ENCODE measurements at regions not wholly inside any gene's neighbourhood (a gene's known extent, or its start where the extent isn't known, plus 50 kb on each side); places are given as distances from the start of the nearest gene placed in this dataset.

DNA sequence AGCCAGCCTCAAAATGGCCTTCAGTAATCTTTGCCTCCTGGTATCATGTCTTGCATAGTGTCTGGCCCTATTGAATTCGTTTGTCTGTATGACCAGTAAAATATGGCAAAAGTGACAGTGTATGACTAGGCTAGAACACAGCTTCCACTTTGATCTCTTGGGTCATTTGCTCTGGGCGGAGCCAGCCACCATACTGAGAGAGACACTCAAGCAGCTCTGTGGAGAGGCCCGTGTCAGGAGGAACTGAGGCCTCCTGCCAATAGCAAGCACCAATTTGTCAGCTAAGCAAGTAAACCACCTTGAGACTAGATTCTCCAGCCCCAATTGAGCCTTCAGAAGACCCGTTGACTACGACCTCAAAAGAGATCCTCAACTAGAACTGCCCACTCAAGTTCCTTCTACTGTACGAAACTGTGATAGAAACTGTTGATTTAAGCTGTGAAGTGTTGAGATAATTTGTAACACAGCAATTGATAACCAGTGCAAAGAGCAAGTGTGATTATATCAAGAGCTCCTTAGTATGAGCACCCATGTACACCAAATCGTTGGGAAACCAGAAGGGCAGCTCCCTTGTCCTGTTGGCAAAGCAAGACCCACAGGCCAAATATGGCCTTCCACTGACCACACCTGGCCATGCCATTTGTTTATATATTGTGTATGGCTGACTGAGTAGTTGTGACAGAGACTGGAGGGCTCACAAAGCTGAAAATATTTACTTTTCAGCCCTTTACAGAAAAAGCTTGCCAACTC lies 52.7 kb upstream of the SERBP1 start:
- no peak for DNase-seq (ENCODE audit: extremely low read depth, low read depth)
- TF ChIP-seq, protein P1, sequence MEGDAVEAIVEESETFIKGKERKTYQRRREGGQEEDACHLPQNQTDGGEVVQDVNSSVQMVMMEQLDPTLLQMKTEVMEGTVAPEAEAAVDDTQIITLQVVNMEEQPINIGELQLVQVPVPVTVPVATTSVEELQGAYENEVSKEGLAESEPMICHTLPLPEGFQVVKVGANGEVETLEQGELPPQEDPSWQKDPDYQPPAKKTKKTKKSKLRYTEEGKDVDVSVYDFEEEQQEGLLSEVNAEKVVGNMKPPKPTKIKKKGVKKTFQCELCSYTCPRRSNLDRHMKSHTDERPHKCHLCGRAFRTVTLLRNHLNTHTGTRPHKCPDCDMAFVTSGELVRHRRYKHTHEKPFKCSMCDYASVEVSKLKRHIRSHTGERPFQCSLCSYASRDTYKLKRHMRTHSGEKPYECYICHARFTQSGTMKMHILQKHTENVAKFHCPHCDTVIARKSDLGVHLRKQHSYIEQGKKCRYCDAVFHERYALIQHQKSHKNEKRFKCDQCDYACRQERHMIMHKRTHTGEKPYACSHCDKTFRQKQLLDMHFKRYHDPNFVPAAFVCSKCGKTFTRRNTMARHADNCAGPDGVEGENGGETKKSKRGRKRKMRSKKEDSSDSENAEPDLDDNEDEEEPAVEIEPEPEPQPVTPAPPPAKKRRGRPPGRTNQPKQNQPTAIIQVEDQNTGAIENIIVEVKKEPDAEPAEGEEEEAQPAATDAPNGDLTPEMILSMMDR (IDR thresholded peaks at IDR 0.05; ENCODE audit: low read depth, low read length), result no peak

DNA sequence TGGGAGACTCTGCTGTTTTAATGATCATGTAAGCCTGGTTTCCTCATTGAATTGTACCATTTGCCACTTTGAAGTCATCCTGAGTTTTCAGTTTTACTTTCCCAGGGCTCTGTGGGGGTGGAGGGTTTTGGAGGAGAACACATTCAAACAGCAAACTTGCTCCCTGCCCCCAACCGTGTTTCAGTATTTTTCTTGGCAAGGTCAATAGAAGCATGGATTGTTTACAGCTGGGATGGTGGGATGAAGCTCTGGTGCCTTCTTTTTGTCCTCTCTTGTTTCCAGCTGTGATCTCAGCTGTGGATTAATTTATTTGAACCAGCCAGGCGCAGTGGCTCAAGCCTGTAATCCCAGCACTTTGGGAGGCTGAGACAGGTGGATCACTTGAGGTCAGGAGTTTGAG lies 54.3 kb upstream of the SERBP1 start:
- no peak for DNase-seq (ENCODE audit: extremely low read depth, low read depth)
- TF ChIP-seq, protein P1 (IDR thresholded peaks at IDR 0.05; ENCODE audit: low read depth, low read length), result no peak

DNA sequence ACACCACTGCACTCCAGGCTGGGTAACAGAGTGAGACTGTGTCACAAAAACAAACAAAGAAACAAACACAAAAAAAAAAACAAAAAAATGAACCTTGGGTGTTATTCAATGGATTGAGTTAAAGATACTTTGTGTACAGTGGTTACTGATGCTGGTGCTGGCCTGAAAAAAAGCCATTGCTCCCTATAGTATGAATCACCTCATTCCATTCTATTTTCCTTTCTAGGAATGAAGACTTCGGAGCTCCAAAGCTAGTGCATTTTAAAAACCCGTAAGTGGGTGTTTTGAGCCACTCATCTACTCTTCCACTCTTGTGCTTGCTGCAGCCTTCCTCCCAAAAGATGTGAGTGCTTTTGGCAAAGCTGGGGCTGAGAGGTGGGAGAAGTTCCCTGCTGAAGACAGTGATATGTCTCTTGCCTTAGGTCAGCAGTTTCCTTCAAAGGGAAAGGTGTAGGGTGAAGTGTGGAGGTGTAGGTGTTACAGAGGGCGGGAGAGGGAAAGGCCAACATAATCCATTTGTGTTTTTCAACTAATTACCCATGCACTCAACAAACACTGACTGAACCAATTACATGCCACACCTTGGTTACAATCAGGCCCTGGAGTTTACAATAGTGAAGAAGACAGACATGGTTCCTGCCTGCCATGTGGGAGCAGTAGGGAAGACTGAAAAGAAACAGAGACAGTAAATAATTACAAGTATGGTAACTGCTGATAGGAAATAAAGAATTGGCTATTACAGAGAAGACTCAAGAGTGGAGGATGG lies 55.0 kb upstream of the SERBP1 start:
- TF ChIP-seq, protein P1 (IDR thresholded peaks at IDR 0.05; ENCODE audit: low read depth, low read length), result no peak
- DNase-seq (ENCODE audit: extremely low read depth, low read depth), result no peak

DNA sequence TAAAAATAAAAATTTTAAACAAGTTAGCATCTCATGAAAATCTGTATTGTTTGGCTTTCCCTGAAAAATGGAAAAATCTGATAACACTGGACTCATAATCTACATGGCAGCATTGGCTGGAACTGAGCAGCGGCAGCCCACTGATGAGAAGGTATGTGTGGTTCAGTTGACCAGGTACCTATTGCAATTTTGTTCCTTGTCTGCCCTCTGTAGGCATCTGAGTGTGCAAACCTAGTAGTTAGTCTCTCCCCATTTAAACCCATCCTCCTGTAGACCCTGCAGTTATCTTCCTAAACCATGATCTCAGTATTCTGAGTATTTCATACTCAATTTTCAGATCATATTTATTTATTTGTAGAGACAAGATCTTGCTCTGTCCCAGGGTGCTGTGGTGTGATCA lies 59.4 kb upstream of the SERBP1 start:
- DNase-seq (ENCODE audit: extremely low read depth, low read depth), result no peak
- TF ChIP-seq, protein P1 (IDR thresholded peaks at IDR 0.05; ENCODE audit: low read depth, low read length), result peak; percentile 23

DNA sequence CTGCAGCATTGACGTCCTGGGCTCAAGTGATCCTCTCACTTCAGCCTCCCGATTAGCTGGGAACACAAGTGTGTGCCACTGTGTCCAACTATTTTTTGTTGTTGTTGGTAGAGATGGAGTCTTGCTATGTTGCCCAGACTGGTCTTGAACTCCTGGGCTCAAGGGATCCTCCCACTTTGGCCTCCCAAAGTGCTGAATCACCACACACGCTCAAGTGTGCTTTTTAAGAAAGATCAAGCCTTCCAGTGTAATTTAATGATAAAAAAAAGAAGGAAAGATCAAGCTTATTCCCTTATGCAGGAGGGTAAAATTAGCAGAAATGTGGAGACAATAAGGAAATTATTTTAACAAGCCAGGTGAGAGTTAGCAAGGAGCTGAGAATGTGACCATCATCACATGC lies 61.1 kb upstream of the SERBP1 start:
- TF ChIP-seq, protein P1 (IDR thresholded peaks at IDR 0.05; ENCODE audit: low read depth, low read length), result no peak
- no peak for DNase-seq (ENCODE audit: extremely low read depth, low read depth)

DNA sequence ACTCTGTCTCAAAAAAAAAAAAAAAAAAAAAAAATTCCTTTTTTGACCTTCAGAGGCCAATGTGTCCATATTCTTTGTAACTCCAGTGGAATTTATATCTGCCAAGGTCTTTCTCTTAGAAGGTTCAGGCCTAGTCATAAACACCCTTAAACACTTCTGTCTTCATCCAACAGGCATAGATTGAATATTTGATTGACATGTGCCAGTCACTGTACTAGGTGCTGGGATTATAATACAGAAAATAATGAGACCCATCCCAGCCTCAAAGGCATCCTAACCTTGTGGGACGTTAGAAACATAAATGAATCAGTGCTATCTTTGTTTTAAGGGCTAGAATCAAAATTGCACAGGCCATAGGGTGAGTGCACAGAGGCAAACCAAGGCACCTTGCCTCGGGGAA lies 62.9 kb upstream of the SERBP1 start:
- DNase-seq (ENCODE audit: extremely low read depth, low read depth), result no peak
- TF ChIP-seq, protein P1 (IDR thresholded peaks at IDR 0.05; ENCODE audit: low read depth, low read length), result no peak

DNA sequence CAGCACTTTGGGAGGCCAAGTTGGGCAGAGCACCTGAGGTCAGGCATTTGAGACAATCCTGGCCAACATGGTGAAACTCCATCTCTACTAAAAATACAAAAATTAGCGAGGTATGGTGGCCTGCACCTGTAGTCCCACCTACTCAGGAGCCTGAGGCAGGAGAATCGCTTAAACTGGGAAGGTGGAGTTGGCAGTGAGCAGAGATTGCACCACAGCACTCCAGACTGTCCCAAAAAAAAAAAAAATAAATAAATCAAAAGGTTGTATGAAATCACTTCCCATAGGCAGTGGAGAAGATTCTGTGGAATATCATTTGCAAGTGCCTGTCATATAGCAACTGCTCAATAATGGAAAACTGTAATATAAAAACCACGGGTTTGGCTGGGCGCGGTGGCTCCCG lies 65.1 kb upstream of the SERBP1 start:
- DNase-seq (ENCODE audit: extremely low read depth, low read depth), result no peak
- TF ChIP-seq, protein P1 (IDR thresholded peaks at IDR 0.05; ENCODE audit: low read depth, low read length), result no peak

Measured in AG09319 (cell line).